SKM-1 (cell line): ENCODE measurements at regions not wholly inside any gene's neighbourhood (a gene's known extent, or its start where the extent isn't known, plus 50 kb on each side); places are given as distances from the start of the nearest gene placed in this dataset.

Experiments
- DNase-seq: peaks from one replicate; lab custom pipeline; 2025; ENCODE audit not compliant: unreplicated experiment; lab: John Stamatoyannopoulos, UW

- no peak for DNase-seq
Measured at GRCh38 chr16:85971902-85972638, 73.1 kb downstream of the IRF8 start.

GRCh38 chr16:85974428-85975375, 75.7 kb downstream of the IRF8 start:
- no peak for DNase-seq

GRCh38 chr16:85975451-85975981, 76.6 kb downstream of the IRF8 start:
- DNase-seq, result no peak

GRCh38 chr16:85978291-85978775, 79.4 kb downstream of the IRF8 start:
- peak; percentile 56 for DNase-seq

GRCh38 chr16:85978976-85979375, 80.0 kb downstream of the IRF8 start:
- DNase-seq, result no peak

- DNase-seq, result no peak
Measured at GRCh38 chr16:85979605-85980004, 80.6 kb downstream of the IRF8 start.

- no peak for DNase-seq
Measured at GRCh38 chr16:85980686-85981085, 81.7 kb downstream of the IRF8 start.

GRCh38 chr16:85981826-85982562, 83.0 kb downstream of the IRF8 start:
- no peak for DNase-seq

GRCh38 chr16:85982563-85982939, 83.6 kb downstream of the IRF8 start:
- DNase-seq, result peak; percentile 82

GRCh38 chr16:85983064-85983463, 84.1 kb downstream of the IRF8 start:
- no peak for DNase-seq

- no peak for DNase-seq
Measured at GRCh38 chr16:85983606-85984230, 84.8 kb downstream of the IRF8 start.

- no peak for DNase-seq
Measured at GRCh38 chr16:85984231-85984880, 85.4 kb downstream of the IRF8 start.

- DNase-seq, result no peak
Measured at GRCh38 chr16:85984947-85985451, 86.0 kb downstream of the IRF8 start.

GRCh38 chr16:85986931-85987749, 88.2 kb downstream of the IRF8 start:
- peak; percentile 18 for DNase-seq

- DNase-seq, result no peak
Measured at GRCh38 chr16:85987750-85988078, 88.8 kb downstream of the IRF8 start.

GRCh38 chr16:85988306-85988705, 89.3 kb downstream of the IRF8 start:
- no peak for DNase-seq

GRCh38 chr16:85988723-85989313, 89.9 kb downstream of the IRF8 start:
- no peak for DNase-seq

GRCh38 chr16:85989376-85989775, 90.4 kb downstream of the IRF8 start:
- no peak for DNase-seq
